Hematopoietic multipotent progenitor cell treated with erythropoietin and hydrocortisone succinate and interleukin-3 and kit ligand, for 4 days (in vitro differentiated cells): ENCODE measurements at regions not wholly inside any gene's neighbourhood (a gene's known extent, or its start where the extent isn't known, plus 50 kb on each side); places are given as distances from the start of the nearest gene placed in this dataset.

Experiments used
- DNase-seq: peaks from one replicate; pipeline ENCODE4 v3.0.0-alpha.2; 2015

DNA sequence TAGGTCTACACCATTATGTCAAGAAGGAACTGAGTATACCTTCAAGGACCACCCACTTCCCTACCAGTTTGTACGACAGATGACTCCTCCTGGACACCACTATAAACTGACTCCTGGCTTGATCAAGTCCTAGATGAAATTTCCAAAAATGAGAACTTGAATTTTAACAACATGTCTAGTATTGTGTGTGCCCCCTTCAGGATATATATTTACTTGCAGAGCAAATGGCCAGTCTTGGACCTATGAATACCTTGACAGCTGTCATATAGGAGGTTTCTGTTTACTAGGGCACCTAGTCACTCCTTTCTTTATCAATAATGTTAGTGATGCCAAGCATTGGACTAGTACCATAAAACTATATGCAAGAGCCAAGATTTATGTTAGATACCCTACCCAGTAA is 94.1 kb upstream of the TMEM26 start:
- DNase-seq, result peak; percentile 4

DNA sequence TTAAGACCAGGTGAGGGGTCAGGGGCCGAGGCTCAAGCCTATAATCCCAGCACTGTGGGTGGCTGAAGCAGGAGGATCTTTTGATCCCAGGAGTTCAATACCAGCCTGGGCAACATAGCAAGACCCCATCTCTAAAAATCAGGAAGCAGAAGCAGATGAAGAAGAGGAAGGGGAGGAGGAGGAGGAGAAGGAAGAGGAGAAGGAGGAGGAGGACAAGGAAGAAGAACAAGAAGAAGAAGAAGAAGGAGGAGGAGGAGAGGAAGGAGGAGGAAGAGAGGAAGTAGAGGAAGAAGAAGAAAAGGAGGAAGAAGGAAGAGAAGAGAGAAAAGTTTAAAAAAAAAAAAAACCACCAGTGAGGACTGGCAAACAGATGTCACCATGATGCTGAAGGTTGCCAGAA is 92.0 kb upstream of the TMEM26 start:
- no peak for DNase-seq

DNA sequence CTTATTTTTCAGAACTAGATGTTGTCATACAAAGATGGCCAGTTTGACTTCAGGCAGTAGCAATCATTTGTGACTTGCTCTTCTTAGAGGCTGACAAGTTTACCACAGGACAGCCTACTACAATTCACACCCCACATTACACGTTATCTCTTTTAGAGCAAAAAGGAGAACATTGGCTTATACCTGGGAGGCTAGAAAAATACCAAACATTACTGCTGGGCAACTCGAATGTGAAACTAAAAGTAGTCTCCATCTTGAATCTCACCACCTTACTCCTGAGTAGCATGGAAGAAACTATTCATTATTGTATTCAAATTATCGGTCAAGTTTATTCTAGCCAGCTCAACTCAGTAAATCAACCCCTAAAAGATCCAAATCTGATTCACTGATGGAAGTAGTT is 90.7 kb upstream of the TMEM26 start:
- no peak for DNase-seq

DNA sequence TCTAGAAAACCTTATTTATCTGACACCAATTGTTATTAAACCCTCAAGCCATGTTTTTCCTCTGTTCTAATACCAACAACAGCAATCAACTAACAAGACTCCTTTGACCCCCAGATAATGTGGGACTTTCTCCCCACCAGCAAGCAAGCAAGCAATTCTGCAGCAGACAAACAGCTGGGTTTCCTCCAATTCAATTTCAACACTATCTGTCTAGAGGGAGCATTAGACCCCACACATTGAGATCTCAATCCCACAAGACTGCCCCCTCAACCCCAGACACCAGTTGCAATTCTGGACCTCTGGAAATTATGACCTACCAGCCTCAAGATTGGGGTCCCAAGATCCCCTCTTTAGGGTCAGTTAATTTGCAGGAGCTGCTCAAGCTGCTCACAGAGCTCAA is 89.4 kb upstream of the TMEM26 start:
- no peak for DNase-seq

DNA sequence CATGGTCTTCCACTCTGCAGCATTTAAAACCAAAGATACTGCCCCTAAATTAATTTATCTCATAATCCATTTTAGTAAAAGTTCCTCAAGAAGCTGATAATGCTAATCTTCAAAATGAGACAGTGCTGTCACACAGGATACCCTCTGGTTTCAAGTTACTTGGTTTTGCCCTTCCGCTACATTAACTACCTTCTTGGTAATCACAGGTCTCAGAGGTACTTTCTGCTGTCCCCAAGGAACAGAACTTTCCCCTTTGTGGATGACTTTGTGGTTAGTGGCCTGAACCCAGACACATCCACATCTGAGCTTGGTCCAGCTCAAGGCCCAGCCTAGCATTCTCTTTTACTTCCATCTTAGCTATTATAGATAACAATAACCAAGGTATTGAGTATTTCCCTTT is 88.8 kb upstream of the TMEM26 start:
- no peak for DNase-seq

DNA sequence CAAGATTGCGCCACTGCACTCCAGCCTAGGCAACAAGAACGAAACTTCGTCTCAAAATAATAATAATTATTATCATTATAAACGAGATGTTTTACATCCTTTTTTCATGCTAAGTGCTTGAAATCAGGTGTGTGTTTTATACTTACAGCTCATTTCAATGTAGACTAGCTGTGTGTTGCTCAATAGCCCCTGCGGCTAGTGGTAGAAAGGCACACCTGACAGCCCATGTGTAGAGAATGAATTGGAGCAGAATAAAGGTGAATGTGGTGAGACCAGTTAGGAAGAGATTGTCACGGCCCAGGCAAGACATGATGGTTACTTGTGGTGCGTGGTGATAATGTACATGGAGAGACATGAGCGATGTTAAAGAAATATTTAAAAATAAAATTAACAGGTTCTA is 86.7 kb upstream of the TMEM26 start:
- no peak for DNase-seq

DNA sequence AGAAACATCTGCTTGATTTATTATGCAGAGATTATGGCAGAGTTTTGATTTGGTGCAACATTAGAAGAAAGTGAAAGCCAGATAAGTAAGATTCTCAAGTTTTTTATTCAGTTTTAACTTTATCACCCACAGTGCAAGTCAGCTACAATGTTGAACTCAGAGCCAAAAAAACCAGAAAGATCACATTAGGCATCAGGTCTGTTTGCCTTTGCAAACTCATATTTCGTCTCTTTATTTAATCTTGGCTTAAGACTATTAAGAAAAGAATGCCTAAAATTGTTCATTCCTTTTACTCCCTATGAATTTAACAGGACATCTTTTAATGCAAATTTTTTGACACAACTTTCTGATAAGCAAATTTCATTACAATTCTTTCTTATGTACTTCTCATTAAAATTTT is 76.0 kb upstream of the TMEM26 start:
- no peak for DNase-seq

DNA sequence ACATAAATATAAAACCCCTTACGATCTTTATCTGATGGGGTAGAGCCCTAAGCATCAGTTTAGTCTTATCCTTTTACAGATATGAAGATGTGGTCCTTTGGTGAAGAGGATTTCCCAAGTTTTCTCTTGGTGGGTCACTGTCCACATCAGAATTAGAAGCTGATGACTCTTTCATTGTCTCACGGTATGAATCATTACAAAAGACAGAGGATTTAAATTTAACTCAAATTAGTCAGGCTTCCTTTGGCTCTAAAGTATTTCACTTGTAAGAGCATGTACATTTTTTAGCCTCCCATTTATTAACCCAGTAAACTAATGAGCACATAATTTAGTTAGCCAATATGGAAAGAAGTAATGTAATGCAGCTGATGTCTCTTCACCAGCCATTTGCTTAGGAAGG is 49.9 kb upstream of the TMEM26 start:
- no peak for DNase-seq
